Effector CD8-positive, alpha-beta T cell (primary cell): ENCODE measurements at regions not wholly inside any gene's neighbourhood (a gene's known extent, or its start where the extent isn't known, plus 50 kb on each side); places are given as distances from the start of the nearest gene placed in this dataset.

Experiments
- DNase-seq: peaks from one replicate; lab custom pipeline; 2025; lab: John Stamatoyannopoulos, UW

GRCh38 chr3:194993896-194994295 is 277.1 kb downstream of the XXYLT1 start:
- no peak for DNase-seq

- DNase-seq: no peak
Observed at GRCh38 chr3:194994551-194994981, 276.4 kb downstream of the XXYLT1 start.

- DNase-seq: no peak
Observed at GRCh38 chr3:194995334-194995733, 275.6 kb downstream of the XXYLT1 start.

GRCh38 chr3:194995922-194996321 is 275.0 kb downstream of the XXYLT1 start:
- no peak for DNase-seq

GRCh38 chr3:194996746-194997145 is 274.2 kb downstream of the XXYLT1 start:
- no peak for DNase-seq

- no peak for DNase-seq
Observed at GRCh38 chr3:194998417-194998816, 272.5 kb downstream of the XXYLT1 start.

- no peak for DNase-seq
Observed at GRCh38 chr3:194998948-194999347, 272.0 kb downstream of the XXYLT1 start.

- no peak for DNase-seq
Observed at GRCh38 chr3:194999491-194999890, 271.5 kb downstream of the XXYLT1 start.

GRCh38 chr3:195001261-195001660 is 269.7 kb downstream of the XXYLT1 start:
- DNase-seq: no peak

GRCh38 chr3:195001961-195002861 is 268.7 kb downstream of the XXYLT1 start:
- no peak for DNase-seq

- no peak for DNase-seq
Observed at GRCh38 chr3:195003006-195003892, 267.7 kb downstream of the XXYLT1 start.

- no peak for DNase-seq
Observed at GRCh38 chr3:195003893-195004289, 267.1 kb downstream of the XXYLT1 start.

GRCh38 chr3:195004512-195005250 is 266.3 kb downstream of the XXYLT1 start:
- no peak for DNase-seq

GRCh38 chr3:195005251-195005620 is 265.7 kb downstream of the XXYLT1 start:
- no peak for DNase-seq

- no peak for DNase-seq
Observed at GRCh38 chr3:195005759-195006510, 265.0 kb downstream of the XXYLT1 start.

- no peak for DNase-seq
Observed at GRCh38 chr3:195007151-195007550, 263.8 kb downstream of the XXYLT1 start.

GRCh38 chr3:195007766-195008165 is 263.2 kb downstream of the XXYLT1 start:
- DNase-seq: no peak

- DNase-seq: no peak
Observed at GRCh38 chr3:195008816-195009215, 262.1 kb downstream of the XXYLT1 start.

- no peak for DNase-seq
Observed at GRCh38 chr3:195009616-195010015, 261.3 kb downstream of the XXYLT1 start.

- no peak for DNase-seq
Observed at GRCh38 chr3:195010551-195011100, 260.3 kb downstream of the XXYLT1 start.

GRCh38 chr3:195011231-195011834 is 259.6 kb downstream of the XXYLT1 start:
- DNase-seq: no peak
